HG02943 (cell line): ENCODE measurements at regions not wholly inside any gene's neighbourhood (a gene's known extent, or its start where the extent isn't known, plus 50 kb on each side); places are given as distances from the start of the nearest gene placed in this dataset.
"Not testable (repeated sequence)": the region's sequence is repeated elsewhere in the genome, so short reads cannot be mapped to it uniquely, and the experiment has no call there.

Source experiments
- ATAC-seq: cut with Tn5 transposase; IDR thresholded peaks from one replicate; pipeline ENCODE4 v1.9.1; 2021; ENCODE audit warnings: mild to moderate bottlenecking, low read depth, moderate library complexity; ENCODE audit not compliant: unreplicated experiment

- ATAC-seq = no peak
Observed at GRCh38 chr4:132642016-132642817, 506.9 kb upstream of the PCDH10 start.

GRCh38 chr4:132646186-132646585, 502.9 kb upstream of the PCDH10 start:
- ATAC-seq = no peak

GRCh38 chr4:132651196-132651595, 497.9 kb upstream of the PCDH10 start:
- no peak for ATAC-seq

DNA sequence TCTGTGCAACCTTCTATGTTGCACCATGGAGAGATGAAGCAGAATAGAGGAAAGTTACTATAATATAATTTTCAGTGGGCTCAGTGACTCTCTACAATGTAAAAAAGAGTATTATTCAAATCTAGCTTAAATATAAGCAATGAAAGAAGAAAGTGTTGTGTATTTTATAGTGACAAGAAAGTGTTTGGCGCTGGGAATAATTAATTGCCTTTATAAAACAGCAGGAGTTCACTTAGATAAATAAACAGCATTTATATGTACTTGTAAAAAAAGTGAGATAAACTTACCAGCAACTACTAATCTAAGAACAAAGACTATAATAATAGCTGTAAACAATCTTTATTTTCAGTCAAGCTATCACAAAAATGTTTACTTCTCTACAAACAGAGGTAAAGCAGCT, 488.9 kb upstream of the PCDH10 start:
- no peak for ATAC-seq

DNA sequence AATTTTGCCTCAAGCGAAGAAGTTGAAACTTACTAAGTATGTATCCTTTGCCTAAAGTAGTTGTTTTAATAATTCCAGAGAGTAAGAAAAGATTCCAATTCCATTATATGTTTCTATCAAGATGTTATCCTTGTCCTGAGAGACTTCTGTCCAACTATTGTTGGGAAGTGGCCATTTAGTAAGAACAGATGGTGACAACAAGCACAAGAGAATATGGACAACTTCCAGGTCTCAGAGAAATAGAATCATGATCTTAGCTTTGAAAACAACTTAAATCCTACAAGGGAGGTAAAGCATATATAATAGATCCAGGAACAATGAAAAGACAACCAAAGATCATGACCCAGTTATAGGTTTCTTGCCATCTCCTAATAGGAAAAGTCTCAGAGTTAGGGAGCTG, 486.6 kb upstream of the PCDH10 start:
- ATAC-seq = no peak

- no peak for ATAC-seq
Observed at GRCh38 chr4:132669786-132670185, 479.3 kb upstream of the PCDH10 start.

DNA sequence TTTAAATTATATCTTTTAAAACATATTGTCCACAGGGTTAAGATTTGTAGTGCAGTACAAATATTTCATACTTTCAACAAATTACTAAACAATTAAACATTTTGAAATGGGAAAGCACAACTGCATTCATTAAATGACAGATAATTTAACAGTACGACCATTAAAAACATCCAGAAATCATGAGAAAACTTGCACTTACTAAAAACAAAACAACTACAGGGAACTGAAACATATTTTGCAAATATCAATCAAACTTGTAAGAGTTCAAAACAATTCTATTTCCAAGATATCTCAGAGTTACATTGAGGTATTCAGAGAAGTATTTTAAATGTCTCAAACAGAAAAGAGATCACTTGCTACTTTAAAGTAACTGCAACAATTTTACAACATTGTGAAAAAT, 478.5 kb upstream of the PCDH10 start:
- no peak for ATAC-seq

- no peak for ATAC-seq
Observed at GRCh38 chr4:132683957-132684356, 465.1 kb upstream of the PCDH10 start.

DNA sequence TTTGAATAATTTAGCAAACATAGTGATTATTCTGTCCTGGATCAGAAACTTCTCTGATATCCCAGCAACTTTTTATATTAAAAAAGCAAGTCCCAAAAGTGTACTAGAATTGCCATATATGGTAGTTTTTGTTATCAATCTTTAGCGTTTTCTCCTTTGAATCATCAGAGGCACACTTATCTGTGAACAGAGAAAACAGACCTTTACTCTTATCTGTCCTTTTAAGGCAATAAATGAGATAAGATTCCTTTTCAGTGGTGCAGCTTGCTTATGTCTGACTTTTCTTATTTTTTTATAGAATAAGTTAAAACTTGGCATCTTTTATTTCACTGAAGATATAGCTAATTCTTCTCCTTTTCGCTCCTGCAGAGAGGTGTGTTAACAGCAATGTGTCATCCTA, 458.1 kb upstream of the PCDH10 start:
- ATAC-seq = no peak

DNA sequence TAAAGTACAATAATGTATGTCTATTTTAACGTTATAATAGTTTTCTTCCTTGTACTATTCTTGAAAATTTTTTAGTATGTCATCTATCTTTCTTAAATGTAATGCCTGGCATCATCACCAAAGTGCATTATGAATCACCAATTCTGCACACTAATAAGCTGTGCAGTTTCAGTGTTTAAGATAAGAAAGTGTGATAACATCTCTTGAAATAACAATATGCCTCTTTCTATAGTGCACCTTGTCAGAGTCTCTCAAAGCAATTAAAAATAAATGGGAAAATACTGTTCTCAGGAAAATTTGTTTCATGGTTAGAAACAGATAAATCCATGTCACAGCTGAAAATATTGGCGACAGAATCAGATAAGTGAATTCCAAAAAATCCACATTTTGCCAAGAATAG, 457.4 kb upstream of the PCDH10 start:
- ATAC-seq = no peak

- no peak for ATAC-seq
Observed at GRCh38 chr4:132694775-132695174, 454.3 kb upstream of the PCDH10 start.

DNA sequence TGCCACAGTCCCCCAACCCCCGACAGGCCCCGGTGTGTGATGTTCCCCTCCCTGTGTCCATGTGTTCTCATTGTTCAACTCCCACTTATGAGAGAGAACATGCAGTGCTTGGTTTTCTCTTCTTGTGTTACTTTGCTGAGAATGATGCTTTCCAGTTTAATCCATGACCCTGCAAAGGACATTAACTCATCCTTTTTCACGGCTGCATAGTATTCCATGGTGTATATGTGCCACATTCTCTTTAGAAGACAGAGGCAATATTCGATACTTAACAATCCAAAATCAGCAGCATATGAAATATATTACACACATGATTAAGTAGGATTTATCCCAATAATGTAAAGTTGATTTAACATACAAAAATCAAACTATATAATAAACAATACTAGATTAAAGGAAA, 451.6 kb upstream of the PCDH10 start:
- not testable (repeated sequence) for ATAC-seq

- ATAC-seq = no peak
Observed at GRCh38 chr4:132707955-132708354, 441.1 kb upstream of the PCDH10 start.

DNA sequence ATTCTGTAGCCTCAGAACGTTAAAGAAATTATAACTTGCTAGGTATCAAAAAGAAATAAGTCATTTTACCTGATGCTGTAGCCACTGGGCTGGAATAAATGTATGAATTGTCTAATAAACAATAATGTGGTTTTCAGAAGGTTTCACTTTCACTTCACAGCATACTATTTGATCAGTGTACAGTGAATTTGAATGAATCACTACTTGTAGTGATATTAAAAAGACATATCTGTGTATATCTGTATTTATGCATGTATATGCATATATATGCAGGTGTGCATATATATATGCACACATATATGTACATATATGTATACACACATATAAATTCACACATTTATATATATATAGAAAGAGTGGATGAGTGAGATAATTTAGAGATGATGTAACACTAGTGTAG, 440.0 kb upstream of the PCDH10 start:
- no peak for ATAC-seq

DNA sequence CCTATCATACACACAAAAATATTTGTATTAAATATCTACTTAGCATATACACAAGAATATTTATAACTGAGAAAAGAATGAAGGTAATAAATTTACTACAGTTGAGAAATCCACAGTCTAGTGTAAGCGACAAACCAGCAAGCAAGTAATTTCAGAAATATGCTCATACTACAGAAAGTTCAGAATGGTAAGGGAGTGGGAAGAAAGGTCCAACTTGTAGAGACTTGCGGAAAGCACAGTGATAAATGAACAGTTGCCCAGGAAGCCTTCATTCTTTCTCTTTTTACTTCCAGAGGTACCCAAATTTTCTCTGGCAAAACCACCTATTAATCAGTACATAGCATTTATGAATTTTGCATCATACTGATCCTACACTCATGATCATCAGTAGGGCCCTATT, 438.1 kb upstream of the PCDH10 start:
- no peak for ATAC-seq

- no peak for ATAC-seq
Observed at GRCh38 chr4:132737344-132737743, 411.8 kb upstream of the PCDH10 start.

DNA sequence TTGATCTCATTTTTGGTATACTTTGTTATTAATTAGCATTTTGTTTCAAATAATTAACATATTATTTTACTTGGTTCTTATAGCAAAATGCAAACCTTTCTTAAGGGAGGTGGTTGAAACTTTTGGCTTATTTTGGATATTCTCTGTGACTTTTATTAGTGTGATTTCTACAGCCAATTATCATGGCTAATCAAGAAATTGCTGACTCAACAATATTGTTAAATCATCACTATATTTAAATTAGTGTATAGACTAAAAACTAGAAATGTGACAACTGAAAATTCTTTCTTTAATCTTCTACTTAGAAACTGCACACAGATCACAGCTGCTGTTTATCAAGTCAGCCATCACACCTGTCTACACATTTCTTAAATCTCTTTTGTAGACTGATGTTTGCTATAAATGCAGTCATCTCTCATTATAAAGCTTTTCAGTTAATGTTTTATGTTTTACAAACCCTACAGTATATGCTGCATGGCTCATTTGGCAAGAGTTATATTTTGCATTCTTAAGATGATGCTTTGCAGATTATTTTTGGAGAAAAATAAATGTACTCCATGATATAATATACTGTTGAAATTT, 389.8 kb upstream of the PCDH10 start:
- no peak for ATAC-seq

DNA sequence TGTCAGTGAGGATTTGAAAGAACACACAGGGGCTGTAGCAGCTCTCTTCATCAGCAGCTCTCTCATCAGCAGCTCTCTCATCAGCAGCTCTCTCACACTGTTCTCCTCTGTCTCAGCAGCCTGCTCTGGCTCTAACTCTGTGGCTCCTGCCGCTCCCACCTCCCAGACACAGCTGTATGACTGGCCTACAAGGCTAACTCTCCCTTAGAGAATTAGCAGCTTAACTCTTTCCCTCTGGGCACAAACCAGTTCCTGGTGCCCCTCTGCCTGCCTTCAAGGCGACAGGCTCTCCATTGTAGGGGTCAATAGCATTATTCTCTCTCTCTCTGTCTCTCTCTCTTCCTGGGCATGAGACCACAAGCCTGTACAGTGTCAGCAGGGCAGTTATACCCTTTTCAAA, 385.6 kb upstream of the PCDH10 start:
- ATAC-seq = no peak

GRCh38 chr4:132767901-132768300, 381.2 kb upstream of the PCDH10 start:
- no peak for ATAC-seq

- ATAC-seq = no peak
Observed at GRCh38 chr4:132770776-132771175, 378.3 kb upstream of the PCDH10 start.

DNA sequence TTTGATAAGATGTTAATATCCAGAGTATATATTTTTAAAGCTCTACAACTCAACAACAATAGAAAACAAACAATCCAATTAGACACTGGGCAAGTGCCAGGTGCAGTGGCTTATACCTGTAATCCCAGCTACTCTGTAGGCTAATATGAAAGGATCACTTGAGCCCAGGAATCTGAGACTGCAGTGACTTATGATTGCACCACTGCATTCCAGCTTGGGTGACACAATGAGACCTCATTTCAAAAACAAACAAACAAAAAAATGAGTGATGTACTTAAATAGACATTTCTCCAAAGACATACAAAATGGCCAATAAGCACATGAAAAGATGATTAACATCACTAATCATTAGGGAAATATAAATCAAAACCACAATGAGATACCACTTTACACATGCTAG, 356.8 kb upstream of the PCDH10 start:
- ATAC-seq = no peak

DNA sequence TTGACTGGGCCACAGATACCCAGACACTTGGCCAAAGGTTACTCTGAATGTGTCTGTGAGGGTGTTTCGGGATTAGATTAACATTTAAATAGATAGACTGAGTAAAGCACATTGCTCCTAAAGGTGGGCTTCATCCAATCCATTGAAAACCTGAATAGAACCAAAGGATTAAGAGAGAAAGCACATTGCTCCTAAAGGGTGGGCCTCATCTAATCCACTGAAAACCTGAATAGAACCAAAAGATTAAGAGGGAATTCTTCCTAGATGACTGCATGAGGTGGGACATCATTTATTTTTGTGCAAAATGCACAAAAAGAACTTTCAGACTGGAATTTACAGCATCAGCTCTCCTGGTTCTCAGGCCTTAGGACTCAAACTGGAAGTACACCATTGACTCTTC, 351.2 kb upstream of the PCDH10 start:
- ATAC-seq = no peak
